ENCODE measurements at regions not wholly inside any gene's neighbourhood (a gene's known extent, or its start where the extent isn't known, plus 50 kb on each side); places are given as distances from the start of the nearest gene placed in this dataset.

DNA sequence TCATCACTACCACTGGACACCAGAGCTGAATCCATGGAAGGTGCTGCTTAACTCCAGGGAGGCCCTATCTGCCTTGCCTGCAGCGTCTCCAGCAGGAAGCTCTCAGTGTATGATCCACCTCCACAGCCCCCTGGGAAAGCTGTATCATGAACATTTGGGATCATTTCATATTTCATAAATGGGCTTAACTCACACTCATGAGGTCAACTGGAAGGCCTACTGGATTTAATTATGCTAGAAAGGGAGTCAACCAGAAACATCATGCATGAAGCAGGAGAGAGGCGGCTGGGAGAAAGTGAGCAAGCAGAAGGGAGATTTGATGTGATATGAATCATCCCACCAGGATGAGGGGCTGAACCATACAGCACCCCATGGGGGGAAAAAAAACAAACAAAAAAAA, 537.7 kb downstream of the TNS1 start:
- no peak for TF ChIP-seq CTCF (IDR thresholded peaks at IDR 0.05; ENCODE audit: low read length, missing control alignments)

DNA sequence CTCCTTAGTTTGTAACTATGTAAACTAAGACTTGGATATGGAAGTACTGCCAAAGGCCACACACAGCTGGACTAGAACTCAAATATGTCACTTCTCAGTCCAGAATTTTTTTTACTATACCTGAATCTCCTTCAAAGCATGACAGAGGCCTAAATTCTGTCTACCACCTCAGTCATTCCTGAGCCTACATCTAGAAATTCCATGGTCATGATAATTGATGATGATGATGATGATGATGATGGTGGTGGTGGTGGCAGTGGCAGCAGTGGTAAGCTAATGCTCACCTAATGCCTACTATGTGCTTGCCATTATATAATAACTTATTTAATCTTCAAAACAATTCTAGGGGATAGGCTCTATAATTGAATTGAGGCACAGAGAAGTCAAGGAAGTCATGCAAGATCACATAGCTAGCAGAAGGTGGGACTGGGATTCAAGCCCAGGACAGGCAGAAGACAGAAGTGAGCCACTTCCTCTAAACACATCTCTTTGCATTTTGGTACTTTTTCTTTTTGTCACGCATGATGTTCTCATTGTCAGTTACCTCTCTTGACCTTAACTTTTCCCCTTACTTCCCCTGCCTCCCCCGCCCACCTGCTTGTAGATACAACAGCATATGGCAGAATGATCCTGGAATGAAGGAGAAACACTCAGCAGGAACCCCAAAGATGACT, 539.3 kb downstream of the TNS1 start:
- no peak for TF ChIP-seq CTCF (IDR thresholded peaks at IDR 0.05; ENCODE audit: low read length, missing control alignments)
- H3K4me3 ChIP-seq (replicated peaks; ENCODE audit: low read depth, low read length), result no peak overlapping the region
- no peak for DNase-seq (ENCODE audit: low read depth)

More for the DNA sequence above, 537.7 kb downstream of the TNS1 start:
- no peak overlapping the region for H3K4me3 ChIP-seq (replicated peaks; ENCODE audit: low read depth, low read length)
- DNase-seq (ENCODE audit: low read depth), result no peak

GRCh38 chr2:217462121-217462520, 540.7 kb downstream of the TNS1 start:
- H3K4me3 ChIP-seq (replicated peaks; ENCODE audit: low read depth, low read length), result no peak overlapping the region
- no peak for DNase-seq (ENCODE audit: low read depth)
- TF ChIP-seq CTCF (IDR thresholded peaks at IDR 0.05; ENCODE audit: low read length, missing control alignments), result no peak

DNA sequence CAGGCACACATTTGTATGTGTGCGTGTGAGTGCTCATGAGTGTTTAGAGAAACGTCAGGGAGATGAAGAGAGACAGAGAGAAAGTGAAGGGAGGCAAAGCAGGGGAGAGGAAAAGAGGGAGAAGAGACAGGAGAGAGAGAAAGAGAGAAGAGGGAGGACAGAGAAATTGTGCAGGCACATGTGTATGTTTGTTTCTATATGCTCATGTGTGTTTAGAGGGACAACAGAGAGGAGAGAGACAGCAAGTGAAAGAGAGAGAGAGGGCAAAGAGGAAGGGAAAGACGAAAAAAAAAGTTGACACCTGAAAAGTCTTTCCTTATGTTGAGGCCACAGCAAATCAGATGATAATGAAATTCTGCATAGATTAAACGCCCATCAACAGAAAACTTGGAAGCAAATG, 541.1 kb downstream of the TNS1 start:
- H3K4me3 ChIP-seq (replicated peaks; ENCODE audit: low read depth, low read length), result no peak overlapping the region
- no peak for DNase-seq (ENCODE audit: low read depth)
- TF ChIP-seq CTCF (IDR thresholded peaks at IDR 0.05; ENCODE audit: low read length, missing control alignments), result no peak

- TF ChIP-seq CTCF (IDR thresholded peaks at IDR 0.05; ENCODE audit: low read length, missing control alignments), result no peak
- DNase-seq (ENCODE audit: low read depth), result no peak
These were observed 543.0 kb downstream of the TNS1 start for GRCh38 chr2:217459680-217460405.

DNA sequence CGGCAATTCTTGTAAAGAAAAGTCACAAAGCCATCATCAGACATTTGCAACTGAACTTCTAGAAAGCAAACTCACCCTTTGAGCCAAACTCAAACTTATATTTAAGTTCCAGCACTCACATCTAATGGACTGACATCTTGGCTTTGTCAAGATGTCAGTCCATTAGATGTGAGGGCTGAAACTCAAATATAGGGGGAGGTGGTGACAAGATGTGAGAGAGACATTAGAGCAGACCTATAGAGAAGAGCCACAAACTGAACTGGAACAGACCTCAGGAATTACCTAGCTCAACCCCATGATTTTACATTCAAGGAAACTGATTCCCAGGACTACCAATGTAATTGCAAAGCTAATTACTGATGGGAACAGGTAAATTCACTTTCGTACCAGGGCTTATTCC, 543.8 kb downstream of the TNS1 start:
- no peak for TF ChIP-seq CTCF (IDR thresholded peaks at IDR 0.05; ENCODE audit: low read length, missing control alignments)
- H3K4me3 ChIP-seq (replicated peaks; ENCODE audit: low read depth, low read length), result no peak overlapping the region
- no peak for DNase-seq (ENCODE audit: low read depth)

More at GRCh38 chr2:217459680-217460405, 543.0 kb downstream of the TNS1 start:
- H3K4me3 ChIP-seq (replicated peaks; ENCODE audit: low read depth, low read length), result no peak overlapping the region

All from fibroblast of pulmonary artery (primary cell).